PFSK-1 (cell line): ENCODE measurements at regions not wholly inside any gene's neighbourhood (a gene's known extent, or its start where the extent isn't known, plus 50 kb on each side); places are given as distances from the start of the nearest gene placed in this dataset.

Experiments
- POLR2AphosphoS5 ChIP-seq: IDR thresholded peaks from 2 replicates; pipeline ENCODE4 v1.6.1; 2012; ENCODE audit warnings: low read depth, mild to moderate bottlenecking, control low read depth, low read length, moderate library complexity
- REST ChIP-seq, 2 experiments: IDR thresholded peaks; 2 replicates each; pipeline versions ENCODE4 v1.6.1 to v1.8.0; 2011 to 2012; ENCODE audit warnings: low read depth in 2 of 2, low read length in 2 of 2, control low read depth in 1 of 2, inconsistent platforms in 1 of 2, mild to moderate bottlenecking in 1 of 2, moderate library complexity in 1 of 2; ENCODE audit not compliant: insufficient read depth in 1 of 2
- SIN3A ChIP-seq: IDR thresholded peaks from 2 replicates; pipeline ENCODE4 v1.6.1; 2012; ENCODE audit warnings: mild to moderate bottlenecking, low read length, moderate library complexity, borderline replicate concordance; ENCODE audit not compliant: insufficient read depth
- TAF1 ChIP-seq: IDR thresholded peaks from 2 replicates; pipeline ENCODE4 v1.6.1; 2012; ENCODE audit warnings: low read length, control low read depth, borderline replicate concordance; ENCODE audit not compliant: insufficient read depth

GRCh38 chr2:172280571-172281361 lies 146.6 kb upstream of the ITGA6 start:
- TF ChIP-seq POLR2AphosphoS5 (no peak), TAF1 (no peak), REST (IDR thresholded peaks at IDR 0.05; ENCODE audit: insufficient read depth in 1 of 2, low read depth in 2 of 2, low read length in 2 of 2) (no peak), SIN3A (no peak)
